Inflammatory macrophage treated with lipopolysaccharide for 4 hours (primary cell): ENCODE measurements at regions not wholly inside any gene's neighbourhood (a gene's known extent, or its start where the extent isn't known, plus 50 kb on each side); places are given as distances from the start of the nearest gene placed in this dataset.
"Not testable (repeated sequence)": the region's sequence is repeated elsewhere in the genome, so short reads cannot be mapped to it uniquely, and the experiment has no call there.

Source experiments
- DNase-seq: peaks from one replicate; pipeline ENCODE4 v3.0.0-alpha.2; 2020

DNA sequence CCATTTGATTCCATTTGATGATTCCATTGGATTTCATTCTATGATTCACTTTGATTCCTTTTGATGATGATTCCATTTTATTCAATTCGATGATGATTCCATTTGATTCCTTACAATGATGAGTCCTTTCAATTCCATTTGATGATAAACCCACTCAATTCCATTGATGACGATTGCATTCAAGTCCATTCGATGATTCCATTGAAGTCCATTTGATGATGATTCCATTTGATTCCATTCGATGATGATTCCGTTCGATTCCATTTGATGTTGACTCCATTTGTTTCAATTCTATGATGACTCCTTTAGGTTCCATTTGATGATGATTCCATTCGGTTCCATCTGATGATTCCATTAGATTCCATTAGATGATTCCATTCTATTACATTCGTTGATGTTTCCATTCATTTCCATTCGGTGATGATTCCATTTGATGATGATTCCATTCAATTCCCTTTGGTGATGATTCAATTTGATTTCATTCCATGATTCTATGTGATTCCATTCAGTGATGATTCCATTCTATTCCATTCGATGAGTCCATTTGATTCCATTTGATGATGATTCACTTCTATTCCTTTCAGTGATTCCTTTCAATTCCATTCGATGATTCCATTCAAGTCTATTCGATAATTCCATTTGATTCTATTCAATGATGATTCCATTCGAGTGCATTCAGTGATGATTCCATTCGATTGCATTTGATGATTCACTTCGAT lies 1106.0 kb downstream of the RPIA start:
- DNase-seq: no peak

DNA sequence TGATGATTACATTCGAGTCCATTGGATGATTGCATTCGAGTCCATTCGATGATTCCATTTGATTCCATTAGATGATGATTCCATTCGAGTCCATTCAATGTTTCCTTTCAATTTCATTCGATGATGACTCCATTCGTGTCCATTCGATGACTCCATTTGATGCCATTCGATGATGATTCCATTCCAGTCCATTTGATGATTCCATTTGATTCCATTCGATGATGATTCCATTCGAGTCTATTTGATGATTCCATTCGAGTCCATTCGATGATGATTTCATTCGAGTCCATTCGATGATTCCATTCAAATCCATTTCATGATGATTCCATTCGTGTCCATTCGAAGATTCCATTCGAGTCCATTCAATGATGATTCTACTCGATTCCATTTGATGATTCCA lies 1109.7 kb downstream of the RPIA start:
- not testable (repeated sequence) for DNase-seq

DNA sequence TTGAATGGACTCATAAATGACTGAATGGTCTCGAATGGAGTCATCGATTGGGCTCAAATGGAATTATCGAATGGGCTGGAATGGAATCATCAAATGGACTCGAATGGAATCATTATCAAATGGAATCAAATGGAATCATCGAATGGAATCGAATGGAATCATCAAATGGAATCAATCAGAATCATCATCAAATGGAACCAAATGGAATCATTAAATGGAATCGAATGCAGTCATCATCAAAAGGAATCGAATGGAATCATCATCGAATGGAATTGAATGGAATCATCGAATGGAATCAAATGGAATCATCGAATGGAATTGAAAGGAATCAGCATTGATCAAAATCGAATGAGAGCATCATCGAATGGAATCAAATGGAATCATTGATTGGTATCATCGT lies 1114.9 kb downstream of the RPIA start:
- not testable (repeated sequence) for DNase-seq

DNA sequence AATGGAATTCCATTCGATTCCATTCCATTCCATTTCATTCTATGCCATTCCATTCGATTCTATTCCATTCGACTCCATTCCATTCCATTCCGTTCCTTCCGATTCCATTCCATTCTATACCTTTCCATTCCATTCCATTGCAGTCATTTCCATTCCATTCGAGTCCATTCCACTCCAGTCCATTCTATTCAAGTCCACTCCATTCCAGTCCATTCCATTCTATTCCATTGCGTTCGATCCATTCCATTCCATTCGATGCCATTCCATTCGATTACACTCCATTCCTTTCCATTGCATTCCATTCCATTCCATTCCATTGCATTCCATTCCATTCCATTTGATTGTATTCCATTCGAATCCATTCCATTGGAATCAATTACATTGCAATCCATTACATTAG lies 1119.8 kb downstream of the RPIA start:
- no peak for DNase-seq

DNA sequence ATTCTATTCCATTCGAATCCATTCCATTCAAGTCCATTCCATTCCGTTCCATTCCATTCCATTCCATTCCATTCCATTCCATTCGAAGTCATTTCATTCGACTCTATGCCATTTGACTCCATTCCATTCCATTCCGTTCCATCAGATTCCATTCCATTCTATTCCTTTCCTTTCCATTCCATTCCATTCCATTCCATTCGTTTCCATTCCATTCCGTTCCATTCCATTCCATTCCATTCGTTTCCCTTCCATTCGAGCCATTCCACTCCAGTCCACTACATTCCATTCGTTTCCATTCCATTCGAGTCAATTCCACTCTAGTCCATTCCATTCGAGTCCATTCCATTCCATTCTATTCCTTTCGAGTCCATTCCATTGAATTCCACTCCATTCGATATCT lies 1120.4 kb downstream of the RPIA start:
- not testable (repeated sequence) for DNase-seq

DNA sequence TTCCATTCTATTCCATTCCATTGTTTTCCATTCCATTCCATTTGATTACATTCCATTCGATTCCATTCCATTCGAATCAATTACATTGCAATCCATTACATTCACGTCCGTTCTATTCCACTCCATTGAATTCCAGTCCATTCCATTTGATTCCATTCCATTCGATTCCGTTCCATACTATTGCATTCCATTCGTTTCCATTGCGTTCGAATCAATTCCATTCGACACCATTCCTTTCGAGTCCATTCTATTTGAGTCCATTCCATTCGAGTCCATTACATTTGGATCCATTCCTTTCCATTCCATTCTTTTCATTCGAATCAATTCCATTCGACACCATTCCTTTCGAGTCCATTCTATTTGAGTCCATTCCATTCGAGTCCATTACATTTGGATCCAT lies 1122.9 kb downstream of the RPIA start:
- not testable (repeated sequence) for DNase-seq

DNA sequence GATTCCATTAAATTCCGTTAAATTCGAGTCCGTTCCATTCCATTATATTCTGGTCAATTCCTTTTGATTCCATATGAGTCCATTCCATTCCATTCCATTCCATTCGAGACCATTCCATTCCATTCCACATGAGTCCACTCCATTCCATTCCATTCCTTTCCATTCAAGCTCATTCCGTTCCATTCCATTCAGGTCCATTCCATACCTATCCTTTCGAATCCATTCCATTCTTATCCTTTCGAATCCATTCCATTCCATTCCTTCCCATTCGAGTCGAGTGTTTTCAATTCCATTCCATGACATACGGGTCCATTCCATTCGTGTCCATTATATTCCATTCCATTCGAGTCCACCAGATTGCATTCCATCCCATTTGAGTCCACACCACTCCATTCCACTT lies 1127.4 kb downstream of the RPIA start:
- DNase-seq: no peak

DNA sequence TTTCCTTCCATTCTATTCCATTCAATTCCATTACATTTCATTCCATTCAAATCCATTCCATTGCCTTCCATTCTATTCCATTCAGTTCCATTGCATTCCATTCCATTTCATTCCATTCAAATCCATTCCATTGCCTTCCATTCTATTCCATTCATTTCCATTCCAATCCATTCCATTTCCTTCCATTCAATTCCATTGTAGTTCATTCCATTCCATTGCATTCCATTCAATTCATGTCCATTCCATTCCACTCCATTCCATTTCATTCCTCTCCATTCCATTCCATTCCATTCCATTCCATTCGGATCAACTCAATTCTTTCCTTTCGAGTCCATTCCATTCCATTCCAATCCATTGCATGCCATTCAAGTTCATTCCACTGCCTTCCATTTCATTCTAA lies 1128.3 kb downstream of the RPIA start:
- DNase-seq: no peak

DNA sequence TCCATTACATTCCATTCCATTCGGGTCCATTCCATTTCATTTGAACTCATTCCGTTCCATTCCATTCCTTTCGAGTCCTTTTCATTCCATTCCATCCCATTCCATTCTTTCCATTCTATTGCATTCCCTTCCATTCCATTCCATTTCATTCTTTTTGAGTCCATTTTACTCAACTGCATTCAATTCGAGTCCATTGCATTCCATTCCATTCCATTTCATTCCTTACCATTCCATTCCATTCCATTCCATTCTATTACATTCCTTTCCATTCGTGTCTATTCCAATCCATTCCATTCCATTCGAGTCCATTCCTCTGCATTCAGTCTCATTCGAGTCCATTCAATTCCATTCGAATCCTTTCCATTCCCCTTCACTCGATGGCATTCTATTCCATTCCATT lies 1128.8 kb downstream of the RPIA start:
- DNase-seq: no peak

DNA sequence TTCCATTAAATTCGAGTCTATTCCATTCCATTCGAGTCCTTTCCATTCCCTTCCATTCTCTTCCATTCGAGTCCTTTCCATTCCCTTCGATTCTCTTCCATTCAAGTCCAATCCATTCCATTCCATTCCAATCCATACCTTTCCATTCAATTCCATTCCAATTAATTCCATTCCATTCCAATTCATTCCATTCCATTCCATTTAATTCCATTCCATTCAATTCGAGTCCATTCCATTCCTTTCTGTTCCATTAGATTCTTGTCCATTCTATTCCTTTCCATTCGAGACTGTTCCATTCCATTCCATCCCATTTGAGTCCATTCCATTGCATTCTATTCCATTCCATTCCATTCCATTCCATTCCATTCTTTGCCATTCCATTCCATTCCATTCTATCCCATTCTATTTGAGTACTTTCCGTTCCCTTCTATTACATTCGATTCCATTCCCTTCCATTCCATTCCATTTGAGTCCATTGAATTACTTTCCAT lies 1130.0 kb downstream of the RPIA start:
- DNase-seq: no peak

DNA sequence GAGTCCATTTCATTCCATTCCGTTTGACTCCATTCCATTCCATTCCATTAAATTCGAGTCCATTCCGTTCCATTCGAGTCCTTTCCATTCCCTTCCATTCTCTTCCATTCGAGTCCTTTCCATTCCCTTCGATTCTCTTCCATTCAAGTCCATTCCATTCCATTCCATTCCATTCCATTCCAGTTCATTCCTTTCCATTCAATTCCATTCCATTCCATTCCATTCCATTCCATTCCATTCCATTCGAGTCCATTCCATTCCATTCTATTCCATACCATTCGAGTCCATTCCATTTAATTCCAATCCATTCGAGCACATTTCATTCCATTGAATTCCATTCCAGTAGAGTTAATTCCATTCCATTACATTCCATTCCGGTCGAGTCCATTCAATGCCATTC lies 1130.9 kb downstream of the RPIA start:
- DNase-seq: not testable (repeated sequence)

DNA sequence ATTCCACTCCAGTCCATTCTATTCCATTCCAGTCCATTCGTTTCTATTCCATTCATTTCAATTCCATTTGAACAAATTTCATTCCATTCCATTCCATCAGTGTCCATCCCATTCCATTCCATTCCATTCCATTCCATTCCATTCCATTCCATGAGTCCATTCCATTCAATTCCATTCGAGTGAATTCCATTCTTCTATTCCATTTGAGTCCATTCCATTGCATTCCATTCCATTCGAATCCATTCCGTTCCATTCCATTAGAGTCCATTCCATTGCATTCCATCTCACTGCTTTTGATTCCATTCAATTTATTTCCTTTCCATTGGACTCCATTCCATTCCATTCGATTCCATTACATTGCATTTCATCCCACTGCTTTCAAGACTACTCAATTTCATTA lies 1132.1 kb downstream of the RPIA start:
- no peak for DNase-seq

DNA sequence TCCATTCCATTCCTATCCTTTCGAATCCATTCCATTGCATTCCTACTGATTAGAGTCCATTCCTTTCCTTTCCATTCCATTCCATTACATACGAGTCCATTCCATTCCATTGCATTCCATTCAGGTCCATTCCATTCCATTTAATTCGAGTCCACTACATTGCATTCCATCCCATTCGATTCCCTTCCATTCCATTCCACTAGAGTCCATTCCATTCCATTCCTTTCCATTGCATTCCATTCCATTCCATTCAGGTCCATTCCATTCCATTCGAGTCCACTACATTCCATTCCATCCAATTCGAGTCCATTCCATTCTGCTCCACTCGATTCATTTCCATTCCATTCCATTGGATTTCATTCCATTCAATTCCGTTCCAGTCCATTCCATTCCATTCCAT lies 1133.6 kb downstream of the RPIA start:
- no peak for DNase-seq

DNA sequence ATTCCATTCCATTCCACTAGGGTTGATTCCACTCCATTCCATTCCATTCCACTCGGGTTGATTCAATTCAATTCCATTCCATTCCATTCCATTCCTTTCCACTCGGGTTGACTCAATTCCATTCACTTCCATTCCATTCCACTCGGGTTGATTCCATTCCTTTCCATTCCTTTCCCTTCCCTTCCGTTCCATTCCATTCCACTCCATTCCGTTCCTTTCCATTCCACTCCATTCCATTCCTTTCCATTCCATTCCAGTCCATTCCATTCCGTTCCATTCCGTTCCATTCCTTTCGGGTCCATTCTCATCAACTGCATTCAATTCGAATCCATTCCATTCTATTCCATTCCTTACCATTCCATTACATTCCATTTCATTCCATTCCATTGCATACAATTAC lies 1135.3 kb downstream of the RPIA start:
- DNase-seq: not testable (repeated sequence)

DNA sequence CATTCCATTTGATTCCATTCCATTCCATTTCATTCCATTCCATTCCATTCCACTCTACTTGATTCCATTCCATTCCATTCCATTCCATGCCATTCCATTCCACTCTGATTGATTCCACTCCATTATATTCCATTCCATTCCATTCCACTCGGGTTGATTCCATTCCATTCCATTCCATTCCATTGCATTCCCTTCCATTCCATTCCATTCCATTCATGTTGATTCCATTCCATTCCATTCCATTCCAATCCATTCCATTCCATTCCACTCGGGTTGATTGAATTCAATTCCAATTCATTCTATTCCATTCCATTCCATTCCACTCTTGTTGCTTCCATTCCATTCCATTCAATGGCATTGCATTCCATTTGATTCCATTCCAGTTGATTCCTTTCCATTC lies 1136.4 kb downstream of the RPIA start:
- DNase-seq: not testable (repeated sequence)

DNA sequence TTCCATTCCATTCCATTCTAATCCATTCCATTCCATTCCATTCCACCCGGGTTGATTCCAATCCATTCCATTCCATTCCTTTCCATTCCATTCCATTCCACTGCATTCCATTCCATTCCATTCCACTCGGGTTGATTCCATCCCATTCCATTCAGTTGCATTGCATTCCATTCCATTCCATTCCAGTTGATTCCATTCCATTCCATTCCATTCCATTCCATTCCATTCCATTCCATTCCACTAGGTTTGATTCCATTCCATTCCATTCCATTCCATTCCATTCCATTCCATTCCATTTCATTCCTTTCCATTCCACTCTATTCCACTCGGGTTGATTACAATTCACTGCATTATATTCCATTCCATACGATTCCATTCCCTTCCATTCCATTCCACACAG lies 1136.9 kb downstream of the RPIA start:
- DNase-seq: not testable (repeated sequence)

DNA sequence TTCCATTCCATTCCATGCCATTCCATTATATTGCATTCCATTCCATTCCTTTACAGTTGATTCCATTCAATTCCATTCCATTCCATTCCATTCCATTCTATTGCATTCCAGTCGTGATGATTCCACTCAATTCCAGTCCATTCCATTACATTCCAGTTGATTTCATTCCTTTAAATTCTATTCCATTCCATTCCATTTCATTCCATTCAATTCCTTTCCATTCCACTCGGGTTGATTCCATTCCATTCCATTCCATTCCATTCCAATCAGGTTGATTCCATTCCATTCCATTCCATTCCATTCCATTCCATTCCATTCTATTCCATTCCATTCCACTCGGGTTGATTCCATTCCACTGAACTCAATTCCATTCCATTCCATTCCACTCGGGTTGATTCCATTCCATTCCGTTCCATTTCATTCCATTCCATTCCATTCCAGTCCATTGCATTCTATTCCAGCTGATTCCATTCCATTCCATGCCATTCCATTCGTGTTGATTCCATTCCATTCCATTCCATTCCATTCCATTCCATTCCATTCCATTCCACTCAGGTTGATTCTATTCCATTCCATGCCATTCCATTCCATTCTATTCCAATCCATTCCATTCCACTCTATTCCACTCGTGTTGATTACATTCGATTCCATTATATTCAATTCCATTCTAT lies 1137.6 kb downstream of the RPIA start:
- DNase-seq: not testable (repeated sequence)

DNA sequence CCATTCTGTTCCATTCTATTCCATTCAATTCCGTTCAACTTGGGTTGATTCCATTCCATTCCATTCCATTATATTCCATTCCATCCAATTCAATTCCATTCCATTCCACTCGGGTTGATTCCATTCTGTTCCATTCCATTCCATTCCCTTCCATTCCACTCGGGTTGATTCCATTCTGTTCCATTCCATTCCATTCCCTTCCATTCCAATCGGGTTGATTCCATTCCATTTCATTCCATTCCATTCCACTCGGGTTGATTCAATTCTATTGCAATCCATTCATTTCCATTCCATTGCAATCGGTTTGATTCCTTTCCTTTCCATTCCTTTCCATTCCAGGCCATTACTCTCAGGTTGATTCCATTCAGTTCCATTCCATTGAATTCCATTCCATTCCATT lies 1138.4 kb downstream of the RPIA start:
- no peak for DNase-seq

DNA sequence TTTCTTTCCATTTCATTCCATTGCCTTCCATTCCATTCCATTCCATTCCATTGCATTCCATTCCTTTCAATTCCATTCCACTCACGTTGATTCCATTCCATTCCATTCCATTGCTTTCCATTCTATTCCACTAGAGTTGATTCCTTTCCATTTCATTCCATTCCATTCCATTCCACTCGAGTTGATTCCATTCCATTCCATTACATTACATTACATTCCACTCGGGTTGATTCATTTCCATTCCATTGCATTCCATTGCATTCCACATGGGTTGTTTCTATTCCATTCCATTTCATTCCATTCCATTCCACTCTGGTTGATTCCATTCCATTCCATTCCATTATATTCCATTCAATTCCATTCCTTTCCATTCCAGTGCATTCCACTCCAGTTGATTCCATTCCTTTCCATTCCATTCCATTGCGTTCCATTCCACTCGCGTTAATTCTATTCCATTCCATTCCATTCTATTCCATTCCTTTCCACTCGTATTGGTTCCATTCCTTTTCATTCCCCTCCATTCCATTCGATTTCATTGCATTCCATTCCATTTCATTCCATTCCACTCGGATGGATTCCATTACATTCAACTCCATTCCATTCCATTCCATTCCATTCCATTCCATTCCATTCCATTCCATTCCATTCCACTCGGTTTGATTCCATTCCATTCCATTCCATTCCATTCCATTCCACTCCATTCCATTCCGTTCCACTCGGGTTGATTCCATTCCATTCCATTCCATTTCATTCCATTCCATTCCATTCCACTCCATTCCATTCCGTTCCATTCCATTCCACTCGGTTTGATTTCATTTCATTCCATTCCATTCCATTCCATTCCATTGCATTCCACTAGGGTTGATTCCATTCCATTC lies 1139.1 kb downstream of the RPIA start:
- not testable (repeated sequence) for DNase-seq

DNA sequence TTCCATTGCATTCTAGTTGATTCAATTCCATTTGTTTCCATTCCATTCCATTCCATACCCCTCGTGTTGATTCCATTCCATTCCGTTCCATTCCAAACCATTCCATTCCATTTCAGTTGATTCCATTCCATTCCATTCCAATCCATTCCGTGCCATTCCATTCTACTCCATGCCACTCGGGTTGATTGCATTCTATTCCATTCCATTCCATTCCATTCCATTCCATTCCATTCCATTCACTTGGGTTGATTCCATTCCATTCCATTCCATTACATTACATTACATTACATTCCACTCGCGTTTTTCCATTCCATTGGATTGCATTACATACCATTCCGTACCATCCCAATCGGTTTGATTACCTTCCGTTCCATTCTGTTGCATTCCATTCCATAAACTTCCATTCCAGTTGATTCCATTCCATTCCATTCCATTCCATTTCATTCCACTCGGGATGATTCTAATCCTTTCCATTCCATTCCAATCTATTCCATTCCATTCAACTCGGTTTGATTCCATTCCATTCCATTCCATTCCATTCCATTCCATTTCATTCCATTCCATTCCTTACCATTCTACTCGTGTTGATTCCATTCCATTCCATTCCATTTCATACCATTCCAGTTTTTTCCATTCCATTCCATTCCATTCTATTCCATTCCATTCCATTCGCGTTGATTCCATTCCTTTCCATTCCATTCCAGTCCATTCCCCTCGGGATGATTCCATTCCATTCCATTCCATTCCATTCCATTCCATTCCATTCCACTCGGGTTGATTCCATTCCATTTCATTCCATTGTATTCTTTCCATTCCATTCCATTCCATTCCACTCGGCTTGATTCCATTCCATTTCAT lies 1140.4 kb downstream of the RPIA start:
- no peak for DNase-seq

DNA sequence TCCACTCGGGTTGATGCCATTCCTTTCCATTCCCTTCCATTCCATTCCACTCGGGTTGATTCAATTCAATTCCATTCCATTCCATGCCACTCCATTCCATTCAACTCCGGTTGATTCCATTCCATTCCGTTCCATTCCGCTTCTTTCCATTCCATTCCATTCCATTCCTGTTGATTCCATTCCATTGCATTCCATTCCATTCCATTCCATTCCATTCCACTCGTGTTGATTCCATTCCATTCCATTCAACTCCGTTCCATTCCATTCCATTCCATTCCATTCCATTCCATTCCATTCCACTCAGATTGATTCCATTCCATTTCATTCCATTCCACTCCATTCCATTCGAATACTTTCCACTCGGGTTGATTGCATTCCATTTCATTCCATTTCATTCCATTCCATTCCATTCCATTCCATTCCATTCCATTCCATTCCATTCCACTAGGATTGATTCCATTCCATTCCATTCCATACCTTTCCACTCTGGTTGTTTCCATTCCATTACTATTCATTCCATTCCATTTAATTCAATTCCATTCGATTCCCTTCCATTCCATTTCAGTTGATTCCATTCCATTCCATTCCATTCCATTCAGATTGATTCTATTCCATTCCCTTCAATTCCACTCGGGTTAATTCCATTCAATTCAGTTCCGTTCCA lies 1141.8 kb downstream of the RPIA start:
- DNase-seq: no peak

DNA sequence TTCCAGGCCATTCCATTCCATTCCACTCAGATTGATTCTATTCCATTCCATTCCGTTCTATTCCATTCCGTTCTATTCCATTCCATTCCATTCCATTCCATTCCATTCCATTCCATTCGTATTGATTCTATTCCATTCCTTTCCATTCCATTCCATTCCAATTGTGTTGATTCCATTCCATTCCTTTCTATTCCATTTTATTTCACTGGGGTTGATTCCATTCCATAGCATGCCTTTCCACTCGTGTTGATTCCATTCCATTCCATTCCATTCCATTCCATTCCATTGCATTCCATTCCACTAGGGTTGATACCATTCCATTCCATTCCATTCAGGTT lies 1142.3 kb downstream of the RPIA start:
- no peak for DNase-seq
